ENCODE measurements at regions not wholly inside any gene's neighbourhood (a gene's known extent, or its start where the extent isn't known, plus 50 kb on each side); places are given as distances from the start of the nearest gene placed in this dataset.

DNA sequence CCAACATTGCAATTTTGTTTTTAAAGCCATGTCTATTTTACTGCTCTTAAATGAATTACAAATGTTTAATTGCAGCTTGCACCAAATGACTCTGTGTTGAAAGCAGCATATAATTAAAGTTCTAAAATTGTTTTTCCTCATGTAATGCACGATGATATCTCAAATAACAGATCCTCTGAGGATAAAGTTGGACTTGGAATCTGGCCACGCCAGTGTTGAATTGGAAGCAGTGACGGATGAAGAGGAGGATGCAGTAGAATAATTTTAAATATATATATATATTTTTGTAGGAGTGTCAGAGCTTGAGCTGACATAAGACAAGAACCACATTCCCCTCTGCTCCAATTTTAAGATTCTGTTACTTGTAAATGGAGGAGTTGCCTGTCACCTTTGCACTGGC, 406.6 kb upstream of the DPPA4 start:
- DNase-seq (no peak), ATAC-seq (no peak)
- intact Hi-C loops (cut with DNase I, micrococcal nuclease) = no loop called here

DNA sequence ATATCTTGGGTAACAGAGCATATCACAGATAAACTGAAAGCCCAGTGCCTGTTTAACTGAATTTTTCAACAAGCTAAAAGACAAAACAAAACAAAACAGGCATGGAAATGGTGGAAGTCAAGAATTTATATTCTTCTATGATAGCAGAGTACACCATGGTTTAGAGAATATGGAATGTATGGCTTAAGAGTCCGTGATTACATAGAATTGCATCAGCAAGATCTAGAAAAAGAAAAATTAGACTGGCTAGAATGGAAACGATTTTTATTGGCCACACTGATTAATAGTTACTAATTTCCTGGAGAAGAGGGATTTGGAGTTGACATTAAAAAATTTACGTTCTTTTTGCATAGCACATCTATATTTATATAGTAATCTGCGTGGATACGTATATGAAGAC, 435.2 kb upstream of the DPPA4 start:
- no peak for ATAC-seq
- intact Hi-C loops (cut with DNase I, micrococcal nuclease) = no loop called here
- DNase-seq = no peak

GRCh38 chr3:109774108-109774507, 436.8 kb upstream of the DPPA4 start:
- DNase-seq (no peak), ATAC-seq (no peak)
- intact Hi-C loops (cut with DNase I, micrococcal nuclease) = no loop called here

- intact Hi-C loops (cut with DNase I, micrococcal nuclease) = no loop called here
These were observed 446.9 kb upstream of the DPPA4 start for GRCh38 chr3:109784285-109784684.

GRCh38 chr3:109784852-109785631, 447.7 kb upstream of the DPPA4 start:
- no peak for ATAC-seq
- no peak for DNase-seq
- intact Hi-C loops (cut with DNase I, micrococcal nuclease) = no loop called here

More at GRCh38 chr3:109784285-109784684, 446.9 kb upstream of the DPPA4 start:
- DNase-seq = no peak
- no peak for ATAC-seq

GRCh38 chr3:109803274-109803673, 465.9 kb upstream of the DPPA4 start:
- intact Hi-C loops (cut with DNase I, micrococcal nuclease) = no loop called here

GRCh38 chr3:109804697-109805096, 467.4 kb upstream of the DPPA4 start:
- DNase-seq (no peak), ATAC-seq (no peak)
- intact Hi-C loops (cut with DNase I, micrococcal nuclease) = no loop called here

More at GRCh38 chr3:109803274-109803673, 465.9 kb upstream of the DPPA4 start:
- DNase-seq (no peak), ATAC-seq (no peak)

DNA sequence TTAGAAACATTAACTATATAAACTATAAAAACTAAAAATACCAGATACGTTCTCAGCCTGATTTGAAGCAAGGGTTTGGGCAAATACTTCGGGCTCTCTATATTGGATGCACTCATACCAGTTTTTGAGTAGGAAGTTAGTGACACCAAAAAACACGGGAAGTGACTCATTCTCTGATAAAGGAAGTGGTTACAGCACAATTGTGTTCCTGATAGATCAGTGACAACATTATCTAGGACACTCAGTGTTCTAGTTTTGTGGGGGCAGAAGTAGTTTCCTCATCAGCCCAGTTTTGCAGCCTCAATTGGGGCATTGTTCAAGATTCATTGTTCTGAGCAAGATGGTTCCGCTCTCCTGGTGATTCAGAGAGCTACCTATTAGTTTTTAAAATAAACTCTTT, 469.6 kb upstream of the DPPA4 start:
- DNase-seq (no peak), ATAC-seq (no peak)
- intact Hi-C loops (cut with DNase I, micrococcal nuclease) = no loop called here

DNA sequence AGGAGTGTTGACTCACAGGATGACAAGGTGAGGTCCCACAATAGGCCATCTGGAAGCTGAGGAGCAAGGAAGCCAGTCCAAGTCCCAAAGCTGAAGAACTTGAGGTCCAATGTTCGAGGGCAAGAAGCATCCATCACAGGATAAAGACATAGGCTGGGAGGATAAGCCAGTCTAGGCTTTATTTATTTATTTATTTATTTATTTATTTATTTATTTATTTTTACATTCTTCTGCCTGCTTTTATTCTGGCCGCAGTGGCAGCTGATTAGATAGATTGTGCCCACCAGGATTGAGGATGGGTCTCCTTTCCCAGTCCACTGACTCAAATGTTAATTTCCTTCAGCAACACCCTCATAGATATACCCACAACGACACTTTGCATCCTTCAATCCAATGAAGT, 472.2 kb upstream of the DPPA4 start:
- ATAC-seq (no peak), DNase-seq (no peak)
- intact Hi-C loops (cut with DNase I, micrococcal nuclease) = no loop called here

DNA sequence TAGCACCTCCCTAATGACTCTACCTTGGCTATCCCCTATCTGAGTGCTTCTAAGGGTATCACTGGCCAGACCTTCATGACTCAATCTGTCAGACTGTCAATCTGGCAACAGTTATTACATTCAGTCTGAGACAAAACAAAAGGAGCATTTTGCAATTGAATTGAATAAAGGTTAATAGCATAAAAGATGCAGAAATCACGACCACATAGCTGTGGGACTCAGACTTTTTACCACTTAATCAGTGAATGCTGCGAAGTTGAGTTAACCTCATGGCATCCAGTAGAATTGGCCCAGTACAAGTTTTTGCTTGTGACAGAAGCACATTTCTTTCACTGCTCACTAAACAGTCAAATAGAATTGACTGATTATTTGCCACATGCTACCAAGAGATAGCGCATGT, 480.7 kb upstream of the DPPA4 start:
- intact Hi-C loops (cut with DNase I, micrococcal nuclease) = no loop called here
- ATAC-seq (no peak), DNase-seq (no peak)

DNA sequence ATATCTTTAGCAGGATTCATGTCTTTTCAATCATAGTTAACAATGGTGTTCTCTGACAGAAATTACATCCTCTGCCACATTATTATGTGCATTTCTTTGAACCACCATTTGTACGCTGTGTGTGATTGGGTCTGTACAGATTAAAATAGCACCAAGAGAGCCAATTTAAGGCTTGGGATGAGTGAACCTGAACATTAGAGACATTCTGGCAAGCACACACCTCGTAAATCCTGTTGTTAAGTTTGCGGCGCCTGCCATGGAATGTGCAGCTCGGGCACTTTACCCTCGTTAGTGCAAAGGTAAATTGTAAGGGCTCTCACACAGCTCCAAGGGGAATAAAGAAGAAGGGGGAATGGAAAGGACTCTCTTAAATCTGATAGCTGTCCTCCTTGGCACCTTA, 482.4 kb upstream of the DPPA4 start:
- intact Hi-C loops (cut with DNase I, micrococcal nuclease) = no loop called here
- no peak for ATAC-seq
- no peak for DNase-seq

DNA sequence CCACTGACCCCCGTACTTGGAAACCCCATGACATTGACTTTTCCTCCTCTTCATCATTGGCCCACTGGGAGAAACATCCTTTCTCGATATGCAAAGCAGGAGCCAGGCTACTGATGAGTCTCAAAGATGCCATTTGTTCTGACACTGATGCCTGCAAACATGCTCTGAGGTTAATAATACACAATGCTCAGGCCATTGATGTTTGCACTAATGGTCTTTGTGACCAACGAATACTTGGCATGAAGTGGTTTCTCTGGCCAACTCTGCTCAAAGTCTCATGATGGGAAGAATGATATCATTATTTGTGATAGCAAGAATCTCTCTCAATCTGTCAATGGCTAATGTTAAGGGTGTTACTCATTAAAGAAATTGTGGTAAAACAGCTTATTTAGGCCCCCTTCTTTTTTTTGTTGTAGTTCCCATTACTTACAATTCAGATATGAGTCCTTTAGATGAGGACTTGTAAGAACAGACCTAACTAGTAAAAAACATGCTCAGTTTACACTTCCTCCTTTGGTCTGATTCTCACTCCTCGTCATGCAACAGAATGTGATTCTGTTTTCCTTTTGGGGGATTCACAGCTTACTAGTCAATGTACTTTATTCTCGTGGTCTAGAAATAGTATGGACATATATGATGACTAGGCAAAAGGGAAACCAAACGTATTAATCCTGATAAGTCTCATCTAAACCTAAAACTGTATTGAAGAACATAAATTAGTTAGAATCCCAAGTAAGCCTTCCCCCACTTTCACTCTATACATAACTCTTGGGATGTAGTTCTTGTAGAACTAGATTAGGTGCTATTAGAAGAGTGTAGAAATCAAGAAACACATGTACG, 488.8 kb upstream of the DPPA4 start:
- ATAC-seq (no peak), DNase-seq (no peak)
- intact Hi-C loops (cut with DNase I, micrococcal nuclease) = no loop called here

- DNase-seq = no peak
- intact Hi-C loops (cut with DNase I, micrococcal nuclease) = no loop called here
- no peak for ATAC-seq
These were observed 494.1 kb upstream of the DPPA4 start for GRCh38 chr3:109831403-109831802.

DNA sequence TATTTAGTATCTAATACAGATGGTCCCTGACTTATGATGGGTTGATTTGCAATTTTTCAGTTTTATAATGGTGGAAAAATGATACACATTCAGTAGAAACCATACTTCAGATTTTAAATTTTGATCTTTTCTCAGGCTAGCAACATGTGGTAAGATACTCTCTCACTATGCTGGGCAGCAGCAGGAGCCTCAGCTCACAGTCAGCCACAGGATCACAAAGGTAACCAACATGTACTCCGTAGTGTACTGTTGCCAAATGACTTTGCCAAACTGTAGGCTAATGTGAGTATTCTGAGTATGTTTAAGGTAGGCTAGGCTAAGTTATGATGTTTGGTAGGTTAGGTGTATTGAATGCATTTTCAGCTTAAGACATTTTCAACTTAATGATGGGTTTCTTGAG, 498.6 kb upstream of the DPPA4 start:
- ATAC-seq = no peak
- DNase-seq = no peak
- intact Hi-C loops (cut with DNase I, micrococcal nuclease) = no loop called here

GRCh38 chr3:109851854-109852253, 514.5 kb upstream of the DPPA4 start:
- intact Hi-C loops (cut with DNase I, micrococcal nuclease) = no loop called here
- no peak for DNase-seq
- ATAC-seq = no peak

DNA sequence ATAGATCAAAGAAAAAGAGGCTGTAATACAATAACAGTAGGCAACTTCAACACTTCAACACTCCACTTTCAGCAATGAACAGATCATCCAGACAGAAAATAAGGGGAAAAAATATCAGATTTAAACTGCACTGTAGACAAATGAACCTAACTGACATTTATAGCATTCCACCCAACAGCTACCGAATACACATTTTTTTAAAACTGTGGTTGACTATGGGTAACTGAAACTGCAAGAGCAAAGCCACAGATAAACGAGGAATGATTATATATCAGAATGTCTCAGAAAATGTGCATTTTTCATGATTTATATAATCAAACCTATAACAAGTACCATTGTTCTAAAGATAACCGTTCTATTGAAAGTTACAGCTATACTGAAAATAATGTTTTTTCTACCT, 514.9 kb upstream of the DPPA4 start:
- no peak for DNase-seq
- ATAC-seq = no peak
- intact Hi-C loops (cut with DNase I, micrococcal nuclease) = no loop called here

- intact Hi-C loops (cut with DNase I, micrococcal nuclease) = no loop called here
- ATAC-seq (no peak), DNase-seq (no peak)
These were observed 515.9 kb upstream of the DPPA4 start for GRCh38 chr3:109853077-109853731.

DNA sequence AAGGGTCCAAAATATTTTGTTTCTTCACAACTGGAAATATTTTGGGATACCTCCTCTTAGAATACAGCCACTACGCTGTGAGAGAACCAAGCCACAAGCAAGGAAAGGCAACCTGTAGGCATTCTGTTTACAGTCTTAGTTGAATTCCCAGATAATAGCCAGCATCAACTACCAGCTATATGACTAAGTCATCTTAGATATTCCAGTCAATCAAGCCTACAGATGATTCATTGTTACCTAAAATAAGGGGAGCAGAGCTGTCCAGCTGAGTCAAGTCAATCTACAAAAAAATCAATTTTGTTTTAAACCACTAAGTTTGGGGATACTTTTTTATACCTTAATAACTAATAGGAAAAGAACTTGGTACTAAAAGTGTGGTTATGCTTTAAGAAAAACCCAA, 526.4 kb upstream of the DPPA4 start:
- no peak for DNase-seq
- ATAC-seq = no peak
- intact Hi-C loops (cut with DNase I, micrococcal nuclease) = no loop called here

- DNase-seq = no peak
- intact Hi-C loops (cut with DNase I, micrococcal nuclease) = no loop called here
- ATAC-seq = no peak
These were observed 527.1 kb upstream of the DPPA4 start for GRCh38 chr3:109864452-109864851.

DNA sequence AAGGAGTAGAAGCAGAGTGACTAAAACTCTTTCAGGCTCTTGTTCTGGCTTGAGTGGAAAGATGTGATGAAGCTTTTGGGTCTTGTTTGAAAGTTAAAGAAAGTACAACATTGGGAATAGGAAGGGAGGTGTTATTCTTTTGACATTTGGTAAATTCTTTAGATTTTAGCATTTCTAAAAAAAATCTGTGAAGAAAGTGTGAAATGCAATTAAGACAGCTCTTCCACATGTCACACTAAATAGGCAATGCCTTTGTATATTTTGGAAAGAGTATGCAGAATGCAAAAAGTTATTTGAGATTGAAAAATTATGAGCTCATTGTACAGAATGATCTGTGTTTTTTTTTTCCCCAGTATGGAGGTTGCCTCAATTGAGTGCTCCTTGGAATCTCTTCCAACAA, 532.2 kb upstream of the DPPA4 start:
- DNase-seq = no peak

More for the DNA sequence above, 532.2 kb upstream of the DPPA4 start:
- intact Hi-C loops (cut with DNase I, micrococcal nuclease) = no loop called here
- no peak for ATAC-seq
